WTC11 (cell line): ENCODE measurements at regions not wholly inside any gene's neighbourhood (a gene's known extent, or its start where the extent isn't known, plus 50 kb on each side); places are given as distances from the start of the nearest gene placed in this dataset.

Source experiments
- ATAC-seq: fragments of 200-7000 bp; cut with Tn5 transposase; 2 replicates; pipeline ENCODE4 v1.10.0; 2021; ENCODE audit warnings: mild to moderate bottlenecking, moderate library complexity
- CTCF ChIA-PET: fragments of 300-600 bp; sonication (Branson Sonifier 250); formaldehyde crosslinking; loops from one replicate; lab custom pipeline; 2021; ENCODE audit warnings: antibody characterized with exemption; lab: Charles Lee
- POLR2A ChIA-PET: fragments of 350-600 bp; sonication (Branson Sonifier 250); formaldehyde crosslinking; loops from one replicate; lab custom pipeline; 2021; ENCODE audit warnings: antibody characterized with exemption; lab: Charles Lee
- DNase-seq: peaks from one replicate; pipeline ENCODE4 v3.0.0; 2021; ENCODE audit warnings: low spot score
- H3K27ac Mint-ChIP-seq: 2 replicates; pipeline ENCODE4 v1.8.0; 2021; ENCODE audit warnings: mixed read lengths
- H3K27me3 Mint-ChIP-seq: 2 replicates; pipeline ENCODE4 v1.8.0; 2021; ENCODE audit warnings: low read depth, mild to moderate bottlenecking, moderate library complexity, mixed read lengths
- H3K36me3 Mint-ChIP-seq: 2 replicates; pipeline ENCODE4 v1.8.0; 2021; ENCODE audit warnings: mixed read lengths
- H3K4me1 Mint-ChIP-seq: 2 replicates; pipeline ENCODE4 v1.8.0; 2022; ENCODE audit warnings: mixed read lengths
- H3K4me3 Mint-ChIP-seq: 2 replicates; pipeline ENCODE4 v1.8.0; 2021; ENCODE audit warnings: mild to moderate bottlenecking, moderate library complexity, mixed read lengths
- H3K9me3 Mint-ChIP-seq: 2 replicates; pipeline ENCODE4 v1.8.0; 2021; ENCODE audit warnings: mixed read lengths
- ARID4B ChIP-seq: sonication (generic); formaldehyde crosslinking; IDR thresholded peaks from 2 replicates; pipeline ENCODE4 v1.8.0; 2023; ENCODE audit warnings: missing genetic modification reagents, mild to moderate bottlenecking, borderline replicate concordance
- ATF3 ChIP-seq: sonication (generic); formaldehyde crosslinking; conservative IDR thresholded peaks from 2 replicates; pipeline ENCODE4 v1.8.1; 2022; ENCODE audit warnings: mild to moderate bottlenecking, missing genetic modification reagents
- CREM ChIP-seq: sonication (generic); formaldehyde crosslinking; IDR thresholded peaks from 2 replicates; pipeline ENCODE4 v1.8.1; 2022; ENCODE audit warnings: mild to moderate bottlenecking, missing genetic modification reagents, moderate library complexity
- E2F1 ChIP-seq: sonication (generic); formaldehyde crosslinking; IDR thresholded peaks from 2 replicates; pipeline ENCODE4 v1.8.0; 2022; ENCODE audit warnings: mild to moderate bottlenecking, missing genetic modification reagents
- FOXK1 ChIP-seq: sonication (generic); formaldehyde crosslinking; IDR thresholded peaks from 2 replicates; pipeline ENCODE4 v1.8.0; 2022; ENCODE audit warnings: mild to moderate bottlenecking, moderate library complexity, missing genetic modification reagents
- FOXP1 ChIP-seq: sonication (generic); formaldehyde crosslinking; IDR thresholded peaks from 2 replicates; pipeline ENCODE4 v1.8.0; 2022; ENCODE audit warnings: missing genetic modification reagents, mild to moderate bottlenecking, moderate library complexity, borderline replicate concordance
- GRHL2 ChIP-seq: fragments of 250-450 bp; sonication (Bioruptor Pico); IDR thresholded peaks from 2 replicates; pipeline ENCODE4 v1.8.0; 2022; ENCODE audit warnings: mild to moderate bottlenecking, moderate library complexity; ENCODE audit not compliant: insufficient replicate concordance, severe bottlenecking
- GTF2I ChIP-seq: fragments of 250-450 bp; sonication (Bioruptor Pico); conservative IDR thresholded peaks from 2 replicates; pipeline ENCODE4 v1.4.0; 2021; ENCODE audit warnings: mild to moderate bottlenecking
- MLX ChIP-seq: sonication (generic); formaldehyde crosslinking; IDR thresholded peaks from 2 replicates; pipeline ENCODE4 v1.8.1; 2023; ENCODE audit warnings: mild to moderate bottlenecking, missing genetic modification reagents, moderate library complexity
- MYBL2 ChIP-seq: sonication (generic); formaldehyde crosslinking; IDR thresholded peaks from 2 replicates; pipeline ENCODE4 v1.8.1; 2023; ENCODE audit warnings: mild to moderate bottlenecking, moderate library complexity, missing genetic modification reagents
- NFE2L1 ChIP-seq: sonication (generic); formaldehyde crosslinking; IDR thresholded peaks from 2 replicates; pipeline ENCODE4 v1.8.1; 2023; ENCODE audit warnings: missing genetic modification reagents
- SMAD3 ChIP-seq: sonication (generic); formaldehyde crosslinking; IDR thresholded peaks from 2 replicates; pipeline ENCODE4 v1.8.0; 2022; ENCODE audit warnings: missing genetic modification reagents, mild to moderate bottlenecking, borderline replicate concordance
- TEAD4 ChIP-seq: sonication (generic); formaldehyde crosslinking; IDR thresholded peaks from 2 replicates; pipeline ENCODE4 v1.8.0; 2022; ENCODE audit warnings: mild to moderate bottlenecking, missing genetic modification reagents
- ZBTB21 ChIP-seq: sonication (generic); formaldehyde crosslinking; IDR thresholded peaks from 2 replicates; pipeline ENCODE4 v1.8.1; 2023; ENCODE audit warnings: mild to moderate bottlenecking, missing genetic modification reagents, borderline replicate concordance
- ZNF219 ChIP-seq: sonication (generic); formaldehyde crosslinking; IDR thresholded peaks from 2 replicates; pipeline ENCODE4 v1.8.0; 2023; ENCODE audit warnings: missing genetic modification reagents, mild to moderate bottlenecking, borderline replicate concordance
- ZNF416 ChIP-seq: fragments of 250-450 bp; sonication (Bioruptor Pico); IDR thresholded peaks from 2 replicates; pipeline ENCODE4 v1.9.0; 2021; ENCODE audit warnings: mild to moderate bottlenecking, inconsistent platforms
- ZNF512 ChIP-seq: sonication (generic); formaldehyde crosslinking; IDR thresholded peaks from 2 replicates; pipeline ENCODE4 v1.8.1; 2022; ENCODE audit warnings: missing genetic modification reagents, borderline replicate concordance
- TF ChIP-seq, protein P1 (sequence below): fragments of 250-450 bp; sonication (Bioruptor Pico); IDR thresholded peaks from 2 replicates; pipeline ENCODE4 v1.9.0; 2021; ENCODE audit warnings: mild to moderate bottlenecking

GRCh38 chr13:78436311-78436710, 167.0 kb downstream of the POU4F1 start:
- no peaks in the 10 kb centered on the region for H3K9me3 Mint-ChIP-seq
- ATAC-seq, result no peak
- TF ChIP-seq NFE2L1 (no peak), FOXP1 (CRISPR knock-in tag) (no peak), ZNF512 (CRISPR knock-in tag) (no peak), E2F1 (CRISPR knock-in tag) (no peak), CREM (CRISPR knock-in tag) (no peak), ZBTB21 (CRISPR knock-in tag) (no peak), FOXK1 (CRISPR knock-in tag) (no peak), MYBL2 (CRISPR knock-in tag) (no peak), ATF3 (CRISPR knock-in tag) (no peak), ZNF219 (no peak), SMAD3 (CRISPR knock-in tag) (no peak), TEAD4 (CRISPR knock-in tag) (no peak)
- DNase-seq, result no peak
- H3K36me3 Mint-ChIP-seq, result no peaks in the 10 kb centered on the region
- peaks cover 12% of the 10 kb centered on the region for H3K4me1 Mint-ChIP-seq
- no peak overlapping the region for H3K27ac Mint-ChIP-seq
- CTCF ChIA-PET, result no interaction called here
- no peaks in the 10 kb centered on the region for H3K27me3 Mint-ChIP-seq
- no peak overlapping the region for H3K4me3 Mint-ChIP-seq
- POLR2A ChIA-PET, result no interaction called here

- ChIA-PET POLR2A (no interaction called here), CTCF (no interaction called here)
- H3K36me3 Mint-ChIP-seq, result no peaks in the 10 kb centered on the region
- no peak overlapping the region for H3K4me3 Mint-ChIP-seq
- DNase-seq (no peak), ATAC-seq (no peak)
- TF ChIP-seq, protein P1, sequence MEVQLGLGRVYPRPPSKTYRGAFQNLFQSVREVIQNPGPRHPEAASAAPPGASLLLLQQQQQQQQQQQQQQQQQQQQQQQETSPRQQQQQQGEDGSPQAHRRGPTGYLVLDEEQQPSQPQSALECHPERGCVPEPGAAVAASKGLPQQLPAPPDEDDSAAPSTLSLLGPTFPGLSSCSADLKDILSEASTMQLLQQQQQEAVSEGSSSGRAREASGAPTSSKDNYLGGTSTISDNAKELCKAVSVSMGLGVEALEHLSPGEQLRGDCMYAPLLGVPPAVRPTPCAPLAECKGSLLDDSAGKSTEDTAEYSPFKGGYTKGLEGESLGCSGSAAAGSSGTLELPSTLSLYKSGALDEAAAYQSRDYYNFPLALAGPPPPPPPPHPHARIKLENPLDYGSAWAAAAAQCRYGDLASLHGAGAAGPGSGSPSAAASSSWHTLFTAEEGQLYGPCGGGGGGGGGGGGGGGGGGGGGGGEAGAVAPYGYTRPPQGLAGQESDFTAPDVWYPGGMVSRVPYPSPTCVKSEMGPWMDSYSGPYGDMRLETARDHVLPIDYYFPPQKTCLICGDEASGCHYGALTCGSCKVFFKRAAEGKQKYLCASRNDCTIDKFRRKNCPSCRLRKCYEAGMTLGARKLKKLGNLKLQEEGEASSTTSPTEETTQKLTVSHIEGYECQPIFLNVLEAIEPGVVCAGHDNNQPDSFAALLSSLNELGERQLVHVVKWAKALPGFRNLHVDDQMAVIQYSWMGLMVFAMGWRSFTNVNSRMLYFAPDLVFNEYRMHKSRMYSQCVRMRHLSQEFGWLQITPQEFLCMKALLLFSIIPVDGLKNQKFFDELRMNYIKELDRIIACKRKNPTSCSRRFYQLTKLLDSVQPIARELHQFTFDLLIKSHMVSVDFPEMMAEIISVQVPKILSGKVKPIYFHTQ (CRISPR knock-in tag), result no peak
- no peaks in the 10 kb centered on the region for H3K27me3 Mint-ChIP-seq
- H3K9me3 Mint-ChIP-seq, result no peaks in the 10 kb centered on the region
- peaks cover 51% of the 10 kb centered on the region for H3K4me1 Mint-ChIP-seq
- peak overlapping the region; percentile 68; the same call in 1 of the 2 replicates for H3K27ac Mint-ChIP-seq
Measured at GRCh38 chr13:78431328-78431727, 172.0 kb downstream of the POU4F1 start.

DNA sequence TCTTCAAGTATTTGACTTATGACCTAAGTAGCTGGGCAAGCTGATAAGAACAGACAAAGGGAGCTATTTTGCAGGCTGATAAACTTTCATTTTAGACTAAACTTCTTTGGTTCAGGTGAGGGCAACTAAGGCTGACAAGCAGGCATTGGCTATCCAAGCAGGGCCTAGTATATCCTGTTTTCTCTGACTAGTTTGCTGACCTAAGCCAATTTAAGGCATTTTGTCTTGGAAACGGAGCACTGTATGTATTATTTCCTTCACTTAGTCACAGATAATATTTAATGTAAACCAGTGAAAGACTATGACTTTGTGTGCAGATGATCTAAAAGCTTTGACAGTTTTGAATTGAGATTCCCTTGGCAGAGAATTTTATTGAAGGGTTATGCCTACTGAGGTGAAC, 172.5 kb downstream of the POU4F1 start:
- TF ChIP-seq, protein P1 (CRISPR knock-in tag), result no peak
- no peak for TF ChIP-seq ARID4B (CRISPR knock-in tag)
- TF ChIP-seq MLX (CRISPR knock-in tag), result no peak
- TF ChIP-seq GRHL2 (CRISPR knock-in tag), result no peak
- no peak for TF ChIP-seq GTF2I (CRISPR knock-in tag)
- TF ChIP-seq ZNF416 (CRISPR knock-in tag), result no peak
- TF ChIP-seq SMAD3 (CRISPR knock-in tag), result no peak
- Mint-ChIP-seq H3K4me3 (no peak overlapping the region), H3K9me3 (no peaks in the 10 kb centered on the region), H3K27ac (peak overlapping the region; percentile 68), H3K4me1 (peaks cover 51% of the 10 kb centered on the region), H3K36me3 (no peaks in the 10 kb centered on the region), H3K27me3 (no peaks in the 10 kb centered on the region)
- CTCF ChIA-PET, result no interaction called here
- POLR2A ChIA-PET, result no interaction called here
- peak; percentile 10; the same call in 1 of the 2 replicates for ATAC-seq
- DNase-seq, result no peak
